ENCODE measurements at regions not wholly inside any gene's neighbourhood (a gene's known extent, or its start where the extent isn't known, plus 50 kb on each side); places are given as distances from the start of the nearest gene placed in this dataset.

DNA sequence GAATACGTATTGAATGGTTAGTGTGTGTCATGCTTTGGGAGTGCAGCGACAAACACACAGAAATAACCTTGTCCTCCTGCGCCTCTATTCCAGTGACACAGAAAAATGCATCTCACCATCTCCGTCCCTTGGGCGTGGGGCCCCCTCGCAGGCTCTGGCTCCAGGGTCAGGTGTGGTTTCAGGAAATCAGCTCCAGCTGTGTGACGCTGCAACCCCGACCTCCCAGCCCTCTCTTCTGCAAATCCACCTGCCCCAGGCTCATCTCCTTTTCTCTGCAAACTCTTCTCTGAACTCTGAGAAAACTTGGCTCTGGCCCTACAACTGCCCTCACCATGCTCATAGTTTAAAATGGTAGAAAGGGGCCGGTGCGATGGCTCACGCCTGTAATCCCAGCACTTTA is 51.3 kb upstream of the ZNF536 start:
- Histone ChIP-seq H3K27ac (no peak overlapping the region), H3K27me3 (ENCODE audit: low read depth) (no peaks in the 10 kb centered on the region), H3K9me3 (no peaks in the 10 kb centered on the region), H3K36me3 (no peaks in the 10 kb centered on the region), H3K4me1 (no peaks in the 10 kb centered on the region), H3K4me3 (no peak overlapping the region)
- TF ChIP-seq, protein P1, sequence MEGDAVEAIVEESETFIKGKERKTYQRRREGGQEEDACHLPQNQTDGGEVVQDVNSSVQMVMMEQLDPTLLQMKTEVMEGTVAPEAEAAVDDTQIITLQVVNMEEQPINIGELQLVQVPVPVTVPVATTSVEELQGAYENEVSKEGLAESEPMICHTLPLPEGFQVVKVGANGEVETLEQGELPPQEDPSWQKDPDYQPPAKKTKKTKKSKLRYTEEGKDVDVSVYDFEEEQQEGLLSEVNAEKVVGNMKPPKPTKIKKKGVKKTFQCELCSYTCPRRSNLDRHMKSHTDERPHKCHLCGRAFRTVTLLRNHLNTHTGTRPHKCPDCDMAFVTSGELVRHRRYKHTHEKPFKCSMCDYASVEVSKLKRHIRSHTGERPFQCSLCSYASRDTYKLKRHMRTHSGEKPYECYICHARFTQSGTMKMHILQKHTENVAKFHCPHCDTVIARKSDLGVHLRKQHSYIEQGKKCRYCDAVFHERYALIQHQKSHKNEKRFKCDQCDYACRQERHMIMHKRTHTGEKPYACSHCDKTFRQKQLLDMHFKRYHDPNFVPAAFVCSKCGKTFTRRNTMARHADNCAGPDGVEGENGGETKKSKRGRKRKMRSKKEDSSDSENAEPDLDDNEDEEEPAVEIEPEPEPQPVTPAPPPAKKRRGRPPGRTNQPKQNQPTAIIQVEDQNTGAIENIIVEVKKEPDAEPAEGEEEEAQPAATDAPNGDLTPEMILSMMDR (IDR thresholded peaks at IDR 0.05) = no peak
- ATAC-seq = no peak
- no peak for DNase-seq
- intact Hi-C loops (cut with DNase I) = no loop called here

All from lower lobe of right lung (tissue), 2 donors.